ENCODE measurements at regions not wholly inside any gene's neighbourhood (a gene's known extent, or its start where the extent isn't known, plus 50 kb on each side); places are given as distances from the start of the nearest gene placed in this dataset.

DNA sequence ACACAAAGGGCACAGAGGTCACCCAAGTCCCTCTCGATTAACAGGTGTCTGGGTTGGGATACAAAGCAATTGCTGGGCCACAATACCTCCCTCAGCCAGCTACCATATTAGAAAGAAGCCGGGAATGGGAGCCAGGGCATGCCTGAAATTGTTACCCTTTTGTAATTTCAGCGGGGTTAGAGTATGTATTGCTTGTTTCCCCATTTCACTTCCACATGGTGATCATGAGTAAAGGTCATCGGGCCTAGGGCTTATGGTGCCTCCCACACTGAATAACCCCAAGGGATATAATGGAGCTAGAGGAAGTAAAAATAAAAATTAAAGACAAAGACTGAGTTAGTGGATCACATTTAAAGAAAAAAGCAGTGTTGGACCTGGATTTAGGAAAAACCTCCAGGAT is 437.2 kb upstream of the KLHL29 start:
- intact Hi-C loops (cut with DNase I; ENCODE audit: low total_unique reads) = no loop called here

DNA sequence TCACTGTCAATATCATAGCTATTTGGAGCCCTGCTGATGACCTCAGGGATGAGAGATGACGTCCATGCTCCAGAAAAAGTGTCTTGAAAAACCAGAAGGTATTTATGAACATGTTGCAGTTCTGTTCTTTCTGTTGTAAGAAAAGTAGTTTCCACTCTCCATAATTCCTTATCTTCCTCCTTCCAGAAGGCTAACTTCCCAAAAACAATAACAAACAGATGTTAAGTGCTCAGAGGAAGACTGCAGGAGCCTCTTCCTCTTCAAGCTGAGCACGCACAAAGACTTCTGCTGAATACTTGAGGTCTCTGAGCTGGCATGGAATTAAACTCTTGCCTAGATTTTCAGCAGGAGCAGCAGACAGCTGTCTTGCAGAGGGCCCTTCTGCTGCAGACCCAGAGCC is 434.5 kb upstream of the KLHL29 start:
- in situ Hi-C loops (cut with MboI; ENCODE audit: low sequenced_read_pairs in 4 of 4) (no loop called here), intact Hi-C loops (cut with DNase I; ENCODE audit: low total_unique reads) (no loop called here)
- TF ChIP-seq, protein P1, sequence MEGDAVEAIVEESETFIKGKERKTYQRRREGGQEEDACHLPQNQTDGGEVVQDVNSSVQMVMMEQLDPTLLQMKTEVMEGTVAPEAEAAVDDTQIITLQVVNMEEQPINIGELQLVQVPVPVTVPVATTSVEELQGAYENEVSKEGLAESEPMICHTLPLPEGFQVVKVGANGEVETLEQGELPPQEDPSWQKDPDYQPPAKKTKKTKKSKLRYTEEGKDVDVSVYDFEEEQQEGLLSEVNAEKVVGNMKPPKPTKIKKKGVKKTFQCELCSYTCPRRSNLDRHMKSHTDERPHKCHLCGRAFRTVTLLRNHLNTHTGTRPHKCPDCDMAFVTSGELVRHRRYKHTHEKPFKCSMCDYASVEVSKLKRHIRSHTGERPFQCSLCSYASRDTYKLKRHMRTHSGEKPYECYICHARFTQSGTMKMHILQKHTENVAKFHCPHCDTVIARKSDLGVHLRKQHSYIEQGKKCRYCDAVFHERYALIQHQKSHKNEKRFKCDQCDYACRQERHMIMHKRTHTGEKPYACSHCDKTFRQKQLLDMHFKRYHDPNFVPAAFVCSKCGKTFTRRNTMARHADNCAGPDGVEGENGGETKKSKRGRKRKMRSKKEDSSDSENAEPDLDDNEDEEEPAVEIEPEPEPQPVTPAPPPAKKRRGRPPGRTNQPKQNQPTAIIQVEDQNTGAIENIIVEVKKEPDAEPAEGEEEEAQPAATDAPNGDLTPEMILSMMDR (IDR thresholded peaks at IDR 0.05 in 4 of 5, conservative IDR thresholded peaks at IDR 0.05 in 1 of 5) = no peak
- no peak for TF ChIP-seq POLR2A (IDR thresholded peaks at IDR 0.05)
- ATAC-seq = no peak
- no peak overlapping the region for H3K4me3 ChIP-seq
- DNase-seq = no peak
- no peaks in the 10 kb centered on the region for H3K9me3 ChIP-seq
- H3K27me3 ChIP-seq = no peaks in the 10 kb centered on the region
- no peak overlapping the region for H3K27ac ChIP-seq
- H3K4me1 ChIP-seq = no peaks in the 10 kb centered on the region
- H3K36me3 ChIP-seq = no peaks in the 10 kb centered on the region

More for the DNA sequence above, 437.2 kb upstream of the KLHL29 start:
- ATAC-seq = no peak
- H3K4me3 ChIP-seq = no peak overlapping the region
- DNase-seq = no peak
- no peak overlapping the region for H3K27ac ChIP-seq
- in situ Hi-C loops (cut with MboI; ENCODE audit: low sequenced_read_pairs in 4 of 4) = no loop called here
- TF ChIP-seq, protein P1 (IDR thresholded peaks at IDR 0.05 in 4 of 5, conservative IDR thresholded peaks at IDR 0.05 in 1 of 5) = no peak
- TF ChIP-seq POLR2A (IDR thresholded peaks at IDR 0.05) = no peak
- no peaks in the 10 kb centered on the region for H3K36me3 ChIP-seq
- no peaks in the 10 kb centered on the region for H3K9me3 ChIP-seq
- no peaks in the 10 kb centered on the region for H3K4me1 ChIP-seq
- H3K27me3 ChIP-seq = no peaks in the 10 kb centered on the region

DNA sequence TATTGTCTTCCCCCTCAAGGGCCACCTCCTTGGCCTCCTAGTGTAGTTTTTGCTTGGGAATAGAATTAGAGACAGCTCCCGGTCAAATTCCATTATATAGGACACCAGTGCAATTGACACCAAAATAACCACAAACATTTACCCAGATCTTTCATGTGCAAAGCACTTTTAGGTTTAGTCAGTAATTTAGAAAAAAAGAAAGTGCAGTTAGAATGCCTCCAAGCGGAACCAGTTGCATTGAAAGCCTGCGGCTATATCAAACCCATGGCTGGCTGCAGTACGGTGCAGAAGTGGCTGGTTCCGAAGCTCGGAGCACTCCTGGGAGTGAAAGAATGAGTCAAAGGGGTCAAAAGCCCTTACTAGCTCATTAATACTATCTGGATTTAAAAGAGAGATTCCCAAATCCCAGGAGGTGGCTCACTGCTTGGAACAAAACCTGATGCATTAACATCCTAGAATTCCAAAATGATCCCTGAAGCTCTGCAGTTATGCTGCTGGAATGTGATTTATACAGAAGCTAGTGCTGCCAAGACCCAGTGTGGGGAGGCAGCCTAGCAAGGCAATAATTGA is 432.2 kb upstream of the KLHL29 start:
- in situ Hi-C loops (cut with MboI; ENCODE audit: low sequenced_read_pairs in 4 of 4) = no loop called here
- no peaks in the 10 kb centered on the region for H3K4me1 ChIP-seq
- intact Hi-C loops (cut with DNase I; ENCODE audit: low total_unique reads) = no loop called here

DNA sequence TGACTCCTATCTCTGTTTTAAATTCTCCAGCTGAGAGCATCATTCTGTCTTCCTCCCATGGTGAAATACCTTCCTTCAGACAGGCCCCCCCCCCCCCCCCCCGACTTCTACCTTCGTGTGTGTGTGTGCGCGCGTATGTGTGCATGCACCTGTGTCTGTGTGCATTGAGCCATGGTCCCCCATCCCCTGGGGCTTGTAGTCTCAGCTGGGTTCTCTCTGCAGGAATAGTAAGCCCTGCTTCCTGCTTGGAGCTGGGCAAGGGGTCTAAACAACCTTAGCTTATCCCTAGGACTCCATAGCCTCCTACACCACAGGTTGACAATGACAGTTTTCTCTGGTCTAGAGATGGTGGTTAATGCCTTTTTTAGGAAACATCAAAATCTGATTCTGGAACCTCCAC is 427.5 kb upstream of the KLHL29 start:
- Histone ChIP-seq H3K4me1 (no peaks in the 10 kb centered on the region), H3K27ac (no peak overlapping the region), H3K27me3 (no peaks in the 10 kb centered on the region), H3K9me3 (no peaks in the 10 kb centered on the region), H3K4me3 (no peak overlapping the region), H3K36me3 (no peaks in the 10 kb centered on the region)
- no peak for DNase-seq
- in situ Hi-C loops (cut with MboI; ENCODE audit: low sequenced_read_pairs in 4 of 4) = no loop called here
- no peak for ATAC-seq
- TF ChIP-seq, protein P1 (IDR thresholded peaks at IDR 0.05 in 4 of 5, conservative IDR thresholded peaks at IDR 0.05 in 1 of 5) = no peak
- no peak for TF ChIP-seq POLR2A (IDR thresholded peaks at IDR 0.05)
- intact Hi-C loops (cut with DNase I; ENCODE audit: low total_unique reads) = no loop called here

More for the DNA sequence above, 432.2 kb upstream of the KLHL29 start:
- Histone ChIP-seq H3K9me3 (no peaks in the 10 kb centered on the region), H3K27ac (no peak overlapping the region), H3K4me3 (no peak overlapping the region), H3K36me3 (no peaks in the 10 kb centered on the region), H3K27me3 (no peaks in the 10 kb centered on the region)
- no peak for DNase-seq
- TF ChIP-seq, protein P1 (IDR thresholded peaks at IDR 0.05 in 4 of 5, conservative IDR thresholded peaks at IDR 0.05 in 1 of 5) = no peak
- no peak for TF ChIP-seq POLR2A (IDR thresholded peaks at IDR 0.05)
- no peak for ATAC-seq

DNA sequence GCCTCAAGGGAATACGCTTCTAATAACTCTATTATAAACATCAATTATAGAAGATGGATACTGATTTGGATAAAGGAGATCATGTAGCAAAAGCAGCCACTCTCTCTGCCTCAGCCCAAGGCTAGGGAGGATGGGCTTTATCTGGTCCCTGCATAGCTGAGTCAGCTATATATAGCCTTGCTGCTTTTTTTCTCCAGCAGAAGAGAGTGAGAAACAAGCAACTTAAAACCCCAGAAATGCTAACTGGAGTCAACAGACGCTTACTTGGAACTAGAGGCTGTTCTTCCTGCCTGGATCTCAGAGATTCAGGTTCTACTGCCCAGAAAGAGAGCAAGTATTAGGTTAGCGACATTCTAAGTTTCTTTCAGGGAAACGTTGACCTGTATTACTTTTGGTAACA is 426.7 kb upstream of the KLHL29 start:
- H3K4me3 ChIP-seq = no peak overlapping the region
- H3K27ac ChIP-seq = no peak overlapping the region
- H3K4me1 ChIP-seq = no peaks in the 10 kb centered on the region
- ATAC-seq = no peak
- TF ChIP-seq POLR2A (IDR thresholded peaks at IDR 0.05) = no peak
- TF ChIP-seq, protein P1 (IDR thresholded peaks at IDR 0.05 in 4 of 5, conservative IDR thresholded peaks at IDR 0.05 in 1 of 5) = no peak
- no peak for DNase-seq
- no peaks in the 10 kb centered on the region for H3K9me3 ChIP-seq
- no peaks in the 10 kb centered on the region for H3K27me3 ChIP-seq
- in situ Hi-C loops (cut with MboI; ENCODE audit: low sequenced_read_pairs in 4 of 4) (no loop called here), intact Hi-C loops (cut with DNase I; ENCODE audit: low total_unique reads) (no loop called here)
- H3K36me3 ChIP-seq = no peaks in the 10 kb centered on the region

Data from gastrocnemius medialis (tissue), 4 donors.